SK-N-SH (cell line): ENCODE measurements at regions not wholly inside any gene's neighbourhood (a gene's known extent, or its start where the extent isn't known, plus 50 kb on each side); places are given as distances from the start of the nearest gene placed in this dataset.

ENCODE experiments used
- CTCF ChIA-PET: fragments of 300-600, 350-600 bp; formaldehyde crosslinking; extraction: SDS; loops from one replicate; lab custom pipeline; 2021; lab: Yijun Ruan, JAX
- POLR2A ChIA-PET: fragments of 350-600 bp; sonication (Branson Sonifier 250); formaldehyde crosslinking; extraction: SDS; loops from one replicate; lab custom pipeline; 2020; ENCODE audit warnings: antibody characterized with exemption, inconsistent platforms; lab: Yijun Ruan, JAX
- DNase-seq: peaks from one replicate; pipeline ENCODE4 v3.0.0; 2012
- H2AFZ ChIP-seq: fragments of 200-600 bp; sonication (generic); 2 replicates; pipeline ENCODE4 v1.8.1; 2016; ENCODE audit warnings: antibody characterized with exemption, mild to moderate bottlenecking, low read depth
- H3F3A ChIP-seq: fragments of 200-600 bp; sonication (generic); replicated peaks from 2 replicates; pipeline ENCODE3; 2016; ENCODE audit warnings: antibody characterized with exemption, mild to moderate bottlenecking; ENCODE audit not compliant: insufficient read depth
- H3K27ac ChIP-seq, 2 experiments: fragments of 200-500 bp in 1 of 2; fragments of 200-600 bp in 1 of 2; sonication (Bioruptor generic) in 1 of 2; sonication (generic), shearing (Covaris generic) in 1 of 2; 2 replicates each; pipeline versions ENCODE4 v1.5.1 to v1.6.1; 2014 to 2016; ENCODE audit warnings: low read depth in 2 of 2, inconsistent platforms in 1 of 2, low read length in 1 of 2, mild to moderate bottlenecking in 1 of 2, mixed read lengths in 1 of 2
- H3K27me3 ChIP-seq: fragments of 200-600 bp; sonication (generic), shearing (Covaris generic); 2 replicates; pipeline ENCODE4 v1.6.1; 2016; ENCODE audit warnings: mixed run types; ENCODE audit not compliant: insufficient read depth
- H3K36me3 ChIP-seq, 2 experiments: fragments of 200-500 bp in 1 of 2; fragments of 200-600 bp in 1 of 2; sonication (Bioruptor generic) in 1 of 2; sonication (generic) in 1 of 2; replicated peaks in 1 of 2; 2 replicates each; pipeline versions ENCODE3 to v1.5.1; 2014 to 2016; ENCODE audit warnings: low read length in 1 of 2, mild to moderate bottlenecking in 1 of 2; ENCODE audit not compliant: insufficient read depth in 2 of 2, control insufficient read depth in 1 of 2
- H3K4me1 ChIP-seq, 2 experiments: fragments of 200-500 bp in 1 of 2; fragments of 200-600 bp in 1 of 2; sonication (Bioruptor generic) in 1 of 2; sonication (generic), shearing (Covaris generic) in 1 of 2; 2 replicates each; pipeline versions ENCODE4 v1.5.1 to v1.6.1; 2014 to 2016; ENCODE audit warnings: low read depth in 1 of 2, low read length in 1 of 2, mixed run types in 1 of 2; ENCODE audit not compliant: insufficient read depth in 2 of 2, control insufficient read depth in 1 of 2
- H3K4me2 ChIP-seq: fragments of 200-600 bp; sonication (generic), shearing (Covaris generic); 2 replicates; pipeline ENCODE4 v1.6.1; 2017; ENCODE audit warnings: mixed run types
- H3K4me3 ChIP-seq, 2 experiments: fragments of 200-500 bp in 1 of 2; fragments of 200-600 bp in 1 of 2; sonication (Bioruptor generic) in 1 of 2; sonication (generic), shearing (Covaris generic) in 1 of 2; 2 replicates each; pipeline versions ENCODE4 v1.5.1 to v1.8.1; 2014 to 2016; ENCODE audit warnings: low read depth in 2 of 2, inconsistent platforms in 1 of 2, low read length in 1 of 2, mild to moderate bottlenecking in 1 of 2, mixed read lengths in 1 of 2, moderate library complexity in 1 of 2
- H3K79me2 ChIP-seq: fragments of 200-600 bp; sonication (generic); 2 replicates; pipeline ENCODE4 v1.8.1; 2017; ENCODE audit warnings: mild to moderate bottlenecking; ENCODE audit not compliant: insufficient read depth
- H3K9ac ChIP-seq: fragments of 200-600 bp; sonication (generic); 2 replicates; pipeline ENCODE4 v1.6.1; 2017; ENCODE audit warnings: mixed run types
- H3K9me2 ChIP-seq: fragments of 200-600 bp; sonication (generic); 2 replicates; pipeline ENCODE4 v1.6.1; 2017; ENCODE audit warnings: mixed run types
- H3K9me3 ChIP-seq: fragments of 200-600 bp; sonication (generic); 2 replicates; pipeline ENCODE4 v1.6.1; 2017; ENCODE audit warnings: mixed run types, mild to moderate bottlenecking, moderate library complexity
- H4K20me1 ChIP-seq: fragments of 200-600 bp; sonication (generic); 2 replicates; pipeline ENCODE4 v1.6.1; 2017; ENCODE audit warnings: mild to moderate bottlenecking, mixed run types; ENCODE audit not compliant: insufficient read depth
- EZH2phosphoT487 ChIP-seq: fragments of 200-600 bp; sonication (generic); IDR thresholded peaks from 2 replicates; pipeline ENCODE4 v1.6.1; 2017; ENCODE audit warnings: low read depth, mixed run types, mild to moderate bottlenecking, antibody characterized with exemption, moderate library complexity, borderline replicate concordance
- FOSL2 ChIP-seq: IDR thresholded peaks from 2 replicates; pipeline ENCODE4 v1.4.0; 2012; ENCODE audit warnings: low read depth, mild to moderate bottlenecking, moderate library complexity, borderline replicate concordance
- FOXJ3 ChIP-seq: sonication (generic); formaldehyde crosslinking; IDR thresholded peaks from 2 replicates; pipeline ENCODE4 v1.5.1; 2020; ENCODE audit warnings: mild to moderate bottlenecking, missing genetic modification reagents
- GATA2 ChIP-seq: sonication (generic); formaldehyde crosslinking; IDR thresholded peaks from 2 replicates; pipeline ENCODE4 v1.5.0; 2020; ENCODE audit warnings: mild to moderate bottlenecking, missing genetic modification reagents
- JUND ChIP-seq: IDR thresholded peaks from 2 replicates; pipeline ENCODE4 v1.4.0; 2012
- NFIC ChIP-seq: IDR thresholded peaks from 2 replicates; pipeline ENCODE4 v1.4.0; 2012; ENCODE audit warnings: borderline replicate concordance
- RAD21 ChIP-seq: IDR thresholded peaks from 2 replicates; pipeline ENCODE4 v1.6.1; 2012; ENCODE audit warnings: mild to moderate bottlenecking, low read length
- RCOR1 ChIP-seq: fragments of 150-350 bp; IDR thresholded peaks from 2 replicates; pipeline ENCODE4 v1.6.1; 2017; ENCODE audit warnings: antibody characterized with exemption, low read length
- RFX5 ChIP-seq: IDR thresholded peaks from 2 replicates; pipeline ENCODE4 v1.6.1; 2012; ENCODE audit warnings: mild to moderate bottlenecking, improper control_type of control experiment, low read length
- SMC3 ChIP-seq: IDR thresholded peaks from 2 replicates; pipeline ENCODE4 v1.6.1; 2012; ENCODE audit warnings: low read depth, low read length, improper control_type of control experiment
- WGBS: methylation state at CpG from one replicate; pipeline ENCODE4 v1.1.6; 2017; ENCODE audit warnings: low lambda C conversion rate; 5-methylcytosine and 5-hydroxymethylcytosine counted together
- TF ChIP-seq, protein P1 (sequence below): IDR thresholded peaks from 2 replicates; pipeline ENCODE4 v1.4.0; 2012; ENCODE audit warnings: low read depth, borderline replicate concordance
- TF ChIP-seq, protein P2 (sequence below): IDR thresholded peaks from 2 replicates; pipeline ENCODE4 v1.6.1; 2012; ENCODE audit warnings: mild to moderate bottlenecking, low read depth, low read length, moderate library complexity
- TF ChIP-seq, protein P3 (sequence below): IDR thresholded peaks from 2 replicates; pipeline ENCODE4 v1.4.0; 2012; ENCODE audit warnings: low read depth
- TF ChIP-seq, protein P4 (sequence below): IDR thresholded peaks from 2 replicates; pipeline ENCODE4 v1.4.0; 2012; ENCODE audit warnings: low read depth, borderline replicate concordance
- TF ChIP-seq, protein P5 (sequence below): fragments of 200-600 bp; sonication (generic); IDR thresholded peaks from 2 replicates; pipeline ENCODE4 v1.6.1; 2017; ENCODE audit warnings: antibody characterized with exemption, mild to moderate bottlenecking, moderate library complexity

DNA sequence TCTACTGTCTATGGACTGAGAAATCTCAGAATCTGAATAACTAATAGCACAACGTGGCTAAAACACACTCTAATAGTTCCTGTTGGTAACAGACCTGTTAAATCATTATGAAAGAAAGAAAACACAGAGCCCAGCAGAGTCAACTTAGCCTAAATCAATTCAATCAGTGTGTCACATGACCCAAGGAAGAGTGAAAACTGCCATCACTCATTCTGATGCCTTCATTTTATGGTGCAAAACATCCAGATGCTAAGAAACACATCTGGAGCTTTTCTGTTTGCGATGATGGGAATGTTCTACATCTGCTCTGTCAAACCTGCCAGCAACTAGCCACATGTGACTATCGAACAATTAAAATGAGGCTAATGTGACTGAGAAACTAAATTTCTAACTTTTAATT, 295.7 kb upstream of the TRIB2 start:
- no peaks in the 10 kb centered on the region for H3K79me2 ChIP-seq
- H3K9ac ChIP-seq, result no peak overlapping the region
- no peak overlapping the region for H3K27ac ChIP-seq
- no peak overlapping the region for H3K4me3 ChIP-seq
- no peak overlapping the region for H3K4me2 ChIP-seq
- TF ChIP-seq RCOR1, result no peak
- no peak for TF ChIP-seq NFIC
- TF ChIP-seq, protein P1, sequence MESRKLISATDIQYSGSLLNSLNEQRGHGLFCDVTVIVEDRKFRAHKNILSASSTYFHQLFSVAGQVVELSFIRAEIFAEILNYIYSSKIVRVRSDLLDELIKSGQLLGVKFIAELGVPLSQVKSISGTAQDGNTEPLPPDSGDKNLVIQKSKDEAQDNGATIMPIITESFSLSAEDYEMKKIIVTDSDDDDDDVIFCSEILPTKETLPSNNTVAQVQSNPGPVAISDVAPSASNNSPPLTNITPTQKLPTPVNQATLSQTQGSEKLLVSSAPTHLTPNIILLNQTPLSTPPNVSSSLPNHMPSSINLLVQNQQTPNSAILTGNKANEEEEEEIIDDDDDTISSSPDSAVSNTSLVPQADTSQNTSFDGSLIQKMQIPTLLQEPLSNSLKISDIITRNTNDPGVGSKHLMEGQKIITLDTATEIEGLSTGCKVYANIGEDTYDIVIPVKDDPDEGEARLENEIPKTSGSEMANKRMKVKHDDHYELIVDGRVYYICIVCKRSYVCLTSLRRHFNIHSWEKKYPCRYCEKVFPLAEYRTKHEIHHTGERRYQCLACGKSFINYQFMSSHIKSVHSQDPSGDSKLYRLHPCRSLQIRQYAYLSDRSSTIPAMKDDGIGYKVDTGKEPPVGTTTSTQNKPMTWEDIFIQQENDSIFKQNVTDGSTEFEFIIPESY, result no peak
- TF ChIP-seq JUND, result no peak
- TF ChIP-seq, protein P2, sequence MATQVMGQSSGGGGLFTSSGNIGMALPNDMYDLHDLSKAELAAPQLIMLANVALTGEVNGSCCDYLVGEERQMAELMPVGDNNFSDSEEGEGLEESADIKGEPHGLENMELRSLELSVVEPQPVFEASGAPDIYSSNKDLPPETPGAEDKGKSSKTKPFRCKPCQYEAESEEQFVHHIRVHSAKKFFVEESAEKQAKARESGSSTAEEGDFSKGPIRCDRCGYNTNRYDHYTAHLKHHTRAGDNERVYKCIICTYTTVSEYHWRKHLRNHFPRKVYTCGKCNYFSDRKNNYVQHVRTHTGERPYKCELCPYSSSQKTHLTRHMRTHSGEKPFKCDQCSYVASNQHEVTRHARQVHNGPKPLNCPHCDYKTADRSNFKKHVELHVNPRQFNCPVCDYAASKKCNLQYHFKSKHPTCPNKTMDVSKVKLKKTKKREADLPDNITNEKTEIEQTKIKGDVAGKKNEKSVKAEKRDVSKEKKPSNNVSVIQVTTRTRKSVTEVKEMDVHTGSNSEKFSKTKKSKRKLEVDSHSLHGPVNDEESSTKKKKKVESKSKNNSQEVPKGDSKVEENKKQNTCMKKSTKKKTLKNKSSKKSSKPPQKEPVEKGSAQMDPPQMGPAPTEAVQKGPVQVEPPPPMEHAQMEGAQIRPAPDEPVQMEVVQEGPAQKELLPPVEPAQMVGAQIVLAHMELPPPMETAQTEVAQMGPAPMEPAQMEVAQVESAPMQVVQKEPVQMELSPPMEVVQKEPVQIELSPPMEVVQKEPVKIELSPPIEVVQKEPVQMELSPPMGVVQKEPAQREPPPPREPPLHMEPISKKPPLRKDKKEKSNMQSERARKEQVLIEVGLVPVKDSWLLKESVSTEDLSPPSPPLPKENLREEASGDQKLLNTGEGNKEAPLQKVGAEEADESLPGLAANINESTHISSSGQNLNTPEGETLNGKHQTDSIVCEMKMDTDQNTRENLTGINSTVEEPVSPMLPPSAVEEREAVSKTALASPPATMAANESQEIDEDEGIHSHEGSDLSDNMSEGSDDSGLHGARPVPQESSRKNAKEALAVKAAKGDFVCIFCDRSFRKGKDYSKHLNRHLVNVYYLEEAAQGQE, result no peak
- TF ChIP-seq, protein P3, sequence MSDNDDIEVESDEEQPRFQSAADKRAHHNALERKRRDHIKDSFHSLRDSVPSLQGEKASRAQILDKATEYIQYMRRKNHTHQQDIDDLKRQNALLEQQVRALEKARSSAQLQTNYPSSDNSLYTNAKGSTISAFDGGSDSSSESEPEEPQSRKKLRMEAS, result no peak
- TF ChIP-seq SMC3, result no peak
- no peak for TF ChIP-seq RAD21
- no peak for TF ChIP-seq FOSL2
- no peak for TF ChIP-seq GATA2 (CRISPR knock-in tag)
- TF ChIP-seq, protein P4, sequence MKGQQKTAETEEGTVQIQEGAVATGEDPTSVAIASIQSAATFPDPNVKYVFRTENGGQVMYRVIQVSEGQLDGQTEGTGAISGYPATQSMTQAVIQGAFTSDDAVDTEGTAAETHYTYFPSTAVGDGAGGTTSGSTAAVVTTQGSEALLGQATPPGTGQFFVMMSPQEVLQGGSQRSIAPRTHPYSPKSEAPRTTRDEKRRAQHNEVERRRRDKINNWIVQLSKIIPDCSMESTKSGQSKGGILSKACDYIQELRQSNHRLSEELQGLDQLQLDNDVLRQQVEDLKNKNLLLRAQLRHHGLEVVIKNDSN, result no peak
- TF ChIP-seq EZH2phosphoT487, result no peak
- TF ChIP-seq, protein P5, sequence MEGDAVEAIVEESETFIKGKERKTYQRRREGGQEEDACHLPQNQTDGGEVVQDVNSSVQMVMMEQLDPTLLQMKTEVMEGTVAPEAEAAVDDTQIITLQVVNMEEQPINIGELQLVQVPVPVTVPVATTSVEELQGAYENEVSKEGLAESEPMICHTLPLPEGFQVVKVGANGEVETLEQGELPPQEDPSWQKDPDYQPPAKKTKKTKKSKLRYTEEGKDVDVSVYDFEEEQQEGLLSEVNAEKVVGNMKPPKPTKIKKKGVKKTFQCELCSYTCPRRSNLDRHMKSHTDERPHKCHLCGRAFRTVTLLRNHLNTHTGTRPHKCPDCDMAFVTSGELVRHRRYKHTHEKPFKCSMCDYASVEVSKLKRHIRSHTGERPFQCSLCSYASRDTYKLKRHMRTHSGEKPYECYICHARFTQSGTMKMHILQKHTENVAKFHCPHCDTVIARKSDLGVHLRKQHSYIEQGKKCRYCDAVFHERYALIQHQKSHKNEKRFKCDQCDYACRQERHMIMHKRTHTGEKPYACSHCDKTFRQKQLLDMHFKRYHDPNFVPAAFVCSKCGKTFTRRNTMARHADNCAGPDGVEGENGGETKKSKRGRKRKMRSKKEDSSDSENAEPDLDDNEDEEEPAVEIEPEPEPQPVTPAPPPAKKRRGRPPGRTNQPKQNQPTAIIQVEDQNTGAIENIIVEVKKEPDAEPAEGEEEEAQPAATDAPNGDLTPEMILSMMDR, result no peak
- no peak for TF ChIP-seq FOXJ3 (CRISPR knock-in tag)
- TF ChIP-seq RFX5, result no peak
- H2AFZ ChIP-seq, result no peak overlapping the region
- H4K20me1 ChIP-seq, result no peaks in the 10 kb centered on the region
- H3F3A ChIP-seq, result no peaks in the 10 kb centered on the region
- H3K4me1 ChIP-seq, result peaks cover 0 to 2% of the 10 kb centered on the region in 2 experiments; a peak in 1 of 4 replicates
- WGBS, result 68% methylated on average over 3 of the region's 3 CpGs
- H3K36me3 ChIP-seq, result no peaks in the 10 kb centered on the region
- no peaks in the 10 kb centered on the region for H3K27me3 ChIP-seq
- ChIA-PET POLR2A (no interaction called here), CTCF (interaction anchor here (2.0 kb wide), 1 partner anchor 10 kb away, joined by 4 read pairs; no protein-coding TSS in a partner anchor)
- no peaks in the 10 kb centered on the region for H3K9me2 ChIP-seq
- no peaks in the 10 kb centered on the region for H3K9me3 ChIP-seq
- DNase-seq, result no peak
